Endothelial cell (in vitro differentiated cells): ENCODE measurements at regions not wholly inside any gene's neighbourhood (a gene's known extent, or its start where the extent isn't known, plus 50 kb on each side); places are given as distances from the start of the nearest gene placed in this dataset.

Experiments
- DNase-seq: peaks from one replicate; pipeline ENCODE4 v3.0.0; 2021; ENCODE audit warnings: low spot score
- H3K27ac Mint-ChIP-seq: one replicate; pipeline ENCODE4 v1.8.0; 2021; ENCODE audit warnings: mixed read lengths, inconsistent platforms; ENCODE audit not compliant: unreplicated experiment
- H3K27me3 Mint-ChIP-seq: one replicate; pipeline ENCODE4 v1.8.0; 2021; ENCODE audit warnings: mild to moderate bottlenecking, moderate library complexity, mixed read lengths, inconsistent platforms; ENCODE audit not compliant: unreplicated experiment
- H3K36me3 Mint-ChIP-seq: one replicate; pipeline ENCODE4 v1.8.0; 2021; ENCODE audit warnings: mild to moderate bottlenecking, low read depth, mixed read lengths, inconsistent platforms; ENCODE audit not compliant: unreplicated experiment
- H3K4me1 Mint-ChIP-seq: one replicate; pipeline ENCODE4 v1.8.0; 2021; ENCODE audit warnings: mild to moderate bottlenecking, mixed read lengths, inconsistent platforms; ENCODE audit not compliant: unreplicated experiment
- H3K4me3 Mint-ChIP-seq: one replicate; pipeline ENCODE4 v1.8.0; 2021; ENCODE audit warnings: mild to moderate bottlenecking, mixed read lengths, inconsistent platforms; ENCODE audit not compliant: unreplicated experiment
- H3K9me3 Mint-ChIP-seq: one replicate; pipeline ENCODE4 v1.8.0; 2021; ENCODE audit warnings: mixed read lengths, inconsistent platforms; ENCODE audit not compliant: unreplicated experiment
- TF ChIP-seq, protein P1 (sequence below): fragments of 200-600 bp; sonication (generic); IDR thresholded peaks from one replicate; pipeline ENCODE4 v1.5.0; 2021; ENCODE audit warnings: antibody characterized with exemption; ENCODE audit not compliant: unreplicated experiment

DNA sequence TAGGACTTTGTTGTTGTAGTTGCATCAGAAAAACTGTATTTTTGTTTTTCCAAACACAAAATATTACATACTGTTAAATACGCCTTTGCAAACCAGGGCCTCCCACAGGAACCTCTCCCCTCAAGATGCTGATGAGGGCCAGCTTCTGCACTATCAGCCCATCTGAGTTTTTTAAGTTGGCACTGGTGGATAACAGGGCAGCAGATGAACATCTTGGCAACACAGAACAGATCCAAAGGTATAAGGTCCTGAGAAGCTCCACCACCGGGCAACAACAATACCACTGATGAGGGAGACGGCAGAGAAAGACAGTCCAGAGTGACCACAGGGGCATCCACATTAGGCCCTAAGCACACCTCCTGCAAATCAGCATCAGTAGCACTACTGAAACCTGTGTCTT lies 177.7 kb downstream of the DLL1 start:
- DNase-seq = no peak
- H3K36me3 Mint-ChIP-seq = no peaks in the 10 kb centered on the region
- no peaks in the 10 kb centered on the region for H3K9me3 Mint-ChIP-seq
- TF ChIP-seq, protein P1, sequence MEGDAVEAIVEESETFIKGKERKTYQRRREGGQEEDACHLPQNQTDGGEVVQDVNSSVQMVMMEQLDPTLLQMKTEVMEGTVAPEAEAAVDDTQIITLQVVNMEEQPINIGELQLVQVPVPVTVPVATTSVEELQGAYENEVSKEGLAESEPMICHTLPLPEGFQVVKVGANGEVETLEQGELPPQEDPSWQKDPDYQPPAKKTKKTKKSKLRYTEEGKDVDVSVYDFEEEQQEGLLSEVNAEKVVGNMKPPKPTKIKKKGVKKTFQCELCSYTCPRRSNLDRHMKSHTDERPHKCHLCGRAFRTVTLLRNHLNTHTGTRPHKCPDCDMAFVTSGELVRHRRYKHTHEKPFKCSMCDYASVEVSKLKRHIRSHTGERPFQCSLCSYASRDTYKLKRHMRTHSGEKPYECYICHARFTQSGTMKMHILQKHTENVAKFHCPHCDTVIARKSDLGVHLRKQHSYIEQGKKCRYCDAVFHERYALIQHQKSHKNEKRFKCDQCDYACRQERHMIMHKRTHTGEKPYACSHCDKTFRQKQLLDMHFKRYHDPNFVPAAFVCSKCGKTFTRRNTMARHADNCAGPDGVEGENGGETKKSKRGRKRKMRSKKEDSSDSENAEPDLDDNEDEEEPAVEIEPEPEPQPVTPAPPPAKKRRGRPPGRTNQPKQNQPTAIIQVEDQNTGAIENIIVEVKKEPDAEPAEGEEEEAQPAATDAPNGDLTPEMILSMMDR = no peak
- H3K4me3 Mint-ChIP-seq = no peak overlapping the region
- H3K4me1 Mint-ChIP-seq = no peaks in the 10 kb centered on the region
- H3K27ac Mint-ChIP-seq = no peak overlapping the region
- peaks cover 5% of the 10 kb centered on the region for H3K27me3 Mint-ChIP-seq

DNA sequence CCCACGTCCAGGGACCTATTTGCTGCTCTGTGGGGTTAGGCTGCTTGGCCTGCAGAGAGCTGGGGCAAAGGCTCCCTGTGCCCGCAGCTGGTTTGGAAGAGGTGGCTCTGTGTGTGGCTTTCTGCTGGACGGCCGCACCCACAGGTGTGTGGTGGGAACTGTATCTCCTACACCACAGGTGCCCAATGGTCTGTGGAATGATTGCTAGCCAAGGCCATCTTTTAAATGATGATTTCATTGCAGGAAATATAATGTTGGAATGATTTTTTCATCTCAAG lies 178.4 kb downstream of the DLL1 start:
- Mint-ChIP-seq H3K27ac (no peak overlapping the region), H3K27me3 (peaks cover 5% of the 10 kb centered on the region), H3K4me3 (no peak overlapping the region), H3K36me3 (no peaks in the 10 kb centered on the region), H3K4me1 (no peaks in the 10 kb centered on the region), H3K9me3 (no peaks in the 10 kb centered on the region)
- DNase-seq = no peak
- TF ChIP-seq, protein P1 = no peak

DNA sequence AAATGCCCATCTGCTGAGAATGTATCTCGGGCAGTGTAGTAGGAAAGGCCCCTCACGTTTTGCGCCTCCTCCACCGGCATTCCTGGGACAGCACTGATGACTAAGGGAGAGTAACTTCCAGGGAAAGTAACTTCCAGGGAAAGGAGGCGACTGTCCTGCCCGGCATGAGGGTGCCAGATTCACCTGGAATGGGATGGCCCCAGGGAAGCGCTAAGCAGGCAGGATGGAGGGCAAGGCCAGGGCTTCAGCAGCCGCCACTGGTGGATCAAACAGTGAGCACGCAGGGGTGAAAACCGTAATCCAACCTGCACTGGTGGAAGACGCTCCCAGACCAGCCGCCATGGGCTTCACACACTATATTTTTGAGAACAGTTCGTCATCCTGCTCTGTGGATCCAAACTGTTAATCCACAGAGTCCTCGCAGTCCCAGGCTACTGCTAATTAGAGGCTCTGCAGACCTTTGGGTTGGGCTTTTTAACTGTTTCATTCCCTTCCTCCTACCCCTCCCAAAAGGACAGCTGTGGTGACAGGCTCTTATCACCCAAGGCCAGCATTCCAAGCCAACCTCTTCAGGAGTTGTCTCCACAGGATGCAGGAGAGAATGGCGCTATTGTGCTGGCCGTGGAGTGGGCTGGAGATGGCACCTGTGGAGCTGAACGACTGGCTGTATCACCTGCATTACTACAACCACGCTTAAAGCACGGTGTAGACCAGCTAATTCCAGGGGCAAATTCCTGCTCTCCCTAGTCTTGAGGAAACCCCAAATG lies 178.9 kb downstream of the DLL1 start:
- Mint-ChIP-seq H3K9me3 (no peaks in the 10 kb centered on the region), H3K27ac (no peak overlapping the region), H3K4me1 (no peaks in the 10 kb centered on the region), H3K27me3 (peaks cover 8% of the 10 kb centered on the region), H3K4me3 (no peak overlapping the region), H3K36me3 (no peaks in the 10 kb centered on the region)
- TF ChIP-seq, protein P1 = no peak
- DNase-seq = no peak

DNA sequence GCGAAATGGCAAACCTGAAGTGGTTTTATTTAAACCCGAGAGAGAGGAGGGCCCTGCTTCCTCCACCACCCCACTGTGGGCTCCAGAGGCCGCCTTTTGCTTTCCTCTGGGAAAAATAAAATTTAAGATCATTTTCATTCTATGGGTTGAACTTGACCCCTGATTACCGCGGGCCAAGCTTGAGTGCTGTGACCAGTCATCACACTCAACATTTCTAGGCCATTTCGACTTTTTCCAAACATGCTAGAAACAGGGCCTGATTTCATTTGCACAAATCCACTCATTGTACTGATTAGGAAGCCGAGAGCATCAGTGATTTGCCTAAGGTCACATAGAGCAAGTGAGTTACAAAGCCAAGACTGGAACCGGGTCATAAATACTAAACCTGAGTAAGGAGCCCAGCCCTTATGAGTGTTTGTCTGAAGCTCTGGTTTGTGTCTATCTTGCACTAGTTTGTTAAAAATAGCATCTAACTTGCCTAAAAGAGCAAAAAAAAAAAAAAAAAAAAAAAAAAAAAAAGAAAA lies 179.7 kb downstream of the DLL1 start:
- no peak overlapping the region for H3K4me3 Mint-ChIP-seq
- no peaks in the 10 kb centered on the region for H3K4me1 Mint-ChIP-seq
- H3K36me3 Mint-ChIP-seq = no peaks in the 10 kb centered on the region
- H3K27ac Mint-ChIP-seq = no peak overlapping the region
- TF ChIP-seq, protein P1 = no peak
- no peaks in the 10 kb centered on the region for H3K9me3 Mint-ChIP-seq
- DNase-seq = no peak
- H3K27me3 Mint-ChIP-seq = peaks cover 8% of the 10 kb centered on the region
